ENCODE measurements at regions not wholly inside any gene's neighbourhood (a gene's known extent, or its start where the extent isn't known, plus 50 kb on each side); places are given as distances from the start of the nearest gene placed in this dataset.
A peak's percentile ranks its signal among the peaks of the same experiment; 100 is the strongest.

- no peak for DNase-seq (ENCODE audit: low read depth)
- TF ChIP-seq MAX (IDR thresholded peaks at IDR 0.05; ENCODE audit: low read depth, low read length): no peak
- TF ChIP-seq MYC (IDR thresholded peaks at IDR 0.05; ENCODE audit: low read depth, low read length): no peak
- TF ChIP-seq CTCF (IDR thresholded peaks at IDR 0.05; ENCODE audit: low read depth, low read length): no peak
- no peak for TF ChIP-seq POLR2A (IDR thresholded peaks at IDR 0.05; ENCODE audit: extremely low read depth, insufficient read length)
- no peak overlapping the region for H3K4me3 ChIP-seq (ENCODE audit: low read depth, low read length)
Measured at GRCh38 chr6:21523652-21524051, 69.9 kb upstream of the SOX4 start.

GRCh38 chr6:21524201-21524600 lies 69.3 kb upstream of the SOX4 start:
- H3K4me3 ChIP-seq (ENCODE audit: low read depth, low read length): no peak overlapping the region
- no peak for TF ChIP-seq MYC (IDR thresholded peaks at IDR 0.05; ENCODE audit: low read depth, low read length)
- no peak for TF ChIP-seq MAX (IDR thresholded peaks at IDR 0.05; ENCODE audit: low read depth, low read length)
- TF ChIP-seq POLR2A (IDR thresholded peaks at IDR 0.05; ENCODE audit: extremely low read depth, insufficient read length): no peak
- no peak for DNase-seq (ENCODE audit: low read depth)

GRCh38 chr6:21526974-21527373 lies 66.6 kb upstream of the SOX4 start:
- no peak overlapping the region for H3K4me3 ChIP-seq (ENCODE audit: low read depth, low read length)
- no peak for TF ChIP-seq MYC (IDR thresholded peaks at IDR 0.05; ENCODE audit: low read depth, low read length)
- no peak for TF ChIP-seq POLR2A (IDR thresholded peaks at IDR 0.05; ENCODE audit: extremely low read depth, insufficient read length)
- TF ChIP-seq CTCF (IDR thresholded peaks at IDR 0.05; ENCODE audit: low read depth, low read length): no peak
- no peak for TF ChIP-seq MAX (IDR thresholded peaks at IDR 0.05; ENCODE audit: low read depth, low read length)
- DNase-seq (ENCODE audit: low read depth): no peak

- DNase-seq (ENCODE audit: low read depth): peak; percentile 10
- H3K4me3 ChIP-seq (ENCODE audit: low read depth, low read length): no peak overlapping the region
- TF ChIP-seq POLR2A (IDR thresholded peaks at IDR 0.05; ENCODE audit: extremely low read depth, insufficient read length) (no peak), MAX (IDR thresholded peaks at IDR 0.05; ENCODE audit: low read depth, low read length) (no peak), CTCF (IDR thresholded peaks at IDR 0.05; ENCODE audit: low read depth, low read length) (no peak), MYC (IDR thresholded peaks at IDR 0.05; ENCODE audit: low read depth, low read length) (no peak)
Measured at GRCh38 chr6:21527731-21528130, 65.8 kb upstream of the SOX4 start.

- no peak overlapping the region for H3K4me3 ChIP-seq (ENCODE audit: low read depth, low read length)
- TF ChIP-seq CTCF (IDR thresholded peaks at IDR 0.05; ENCODE audit: low read depth, low read length): no peak
- TF ChIP-seq MAX (IDR thresholded peaks at IDR 0.05; ENCODE audit: low read depth, low read length): no peak
- TF ChIP-seq POLR2A (IDR thresholded peaks at IDR 0.05; ENCODE audit: extremely low read depth, insufficient read length): no peak
- TF ChIP-seq MYC (IDR thresholded peaks at IDR 0.05; ENCODE audit: low read depth, low read length): no peak
- no peak for DNase-seq (ENCODE audit: low read depth)
Measured at GRCh38 chr6:21529431-21529830, 64.1 kb upstream of the SOX4 start.

GRCh38 chr6:21531393-21531792 lies 62.2 kb upstream of the SOX4 start:
- no peak for TF ChIP-seq MYC (IDR thresholded peaks at IDR 0.05; ENCODE audit: low read depth, low read length)
- no peak for TF ChIP-seq POLR2A (IDR thresholded peaks at IDR 0.05; ENCODE audit: extremely low read depth, insufficient read length)
- no peak for TF ChIP-seq MAX (IDR thresholded peaks at IDR 0.05; ENCODE audit: low read depth, low read length)
- no peak for TF ChIP-seq CTCF (IDR thresholded peaks at IDR 0.05; ENCODE audit: low read depth, low read length)
- peak; percentile 7 for DNase-seq (ENCODE audit: low read depth)
- H3K4me3 ChIP-seq (ENCODE audit: low read depth, low read length): no peak overlapping the region
